Epithelial cell of esophagus (primary cell): ENCODE measurements at regions not wholly inside any gene's neighbourhood (a gene's known extent, or its start where the extent isn't known, plus 50 kb on each side); places are given as distances from the start of the nearest gene placed in this dataset.
"Not testable (repeated sequence)": the region's sequence is repeated elsewhere in the genome, so short reads cannot be mapped to it uniquely, and the experiment has no call there.

Source experiments
- DNase-seq: peaks from one replicate; pipeline ENCODE4 v3.0.0; 2010; ENCODE audit warnings: low read depth
- H3K4me3 ChIP-seq: 2 replicates; pipeline ENCODE4 v1.5.1; 2011; ENCODE audit warnings: mild to moderate bottlenecking, low read length, control low read depth
- CTCF ChIP-seq: IDR thresholded peaks from 2 replicates; pipeline ENCODE4 v1.5.1; 2011; ENCODE audit warnings: low read depth, mild to moderate bottlenecking, low read length, control low read depth, inconsistent platforms; ENCODE audit not compliant: insufficient read depth; ENCODE audit errors: missing control alignments

GRCh38 chr12:20109676-20110075, 258.7 kb upstream of the PDE3A start:
- H3K4me3 ChIP-seq = no peak overlapping the region
- no peak for TF ChIP-seq CTCF
- DNase-seq = no peak

DNA sequence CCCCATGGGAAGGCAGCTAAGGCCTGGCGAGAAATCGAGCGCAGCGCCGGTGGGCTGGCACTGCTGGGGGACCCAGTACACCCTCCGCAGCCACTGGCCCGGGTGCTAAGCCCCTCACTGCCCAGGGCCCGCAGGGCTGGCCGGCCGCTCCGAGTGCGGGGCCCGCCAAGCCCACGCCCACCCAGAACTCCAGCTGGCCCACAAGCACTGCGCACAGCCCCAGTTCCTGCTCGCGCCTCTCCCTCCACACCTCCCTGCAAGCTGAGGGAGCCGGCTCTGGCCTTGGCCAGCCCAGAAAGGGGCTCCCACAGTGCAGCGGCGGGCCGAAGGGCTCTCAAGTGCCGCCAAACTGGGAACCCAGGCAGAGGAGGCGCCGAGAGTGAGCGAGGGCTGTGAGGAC, 253.0 kb upstream of the PDE3A start:
- not testable (repeated sequence) for DNase-seq, H3K4me3 ChIP-seq

- TF ChIP-seq CTCF = no peak
- no peak for DNase-seq
- H3K4me3 ChIP-seq = no peak overlapping the region
These were observed 248.5 kb upstream of the PDE3A start for GRCh38 chr12:20119596-20120402.

- peak; percentile 1 for DNase-seq
- no peak for TF ChIP-seq CTCF
- no peak overlapping the region for H3K4me3 ChIP-seq
These were observed 248.0 kb upstream of the PDE3A start for GRCh38 chr12:20120403-20120725.

DNA sequence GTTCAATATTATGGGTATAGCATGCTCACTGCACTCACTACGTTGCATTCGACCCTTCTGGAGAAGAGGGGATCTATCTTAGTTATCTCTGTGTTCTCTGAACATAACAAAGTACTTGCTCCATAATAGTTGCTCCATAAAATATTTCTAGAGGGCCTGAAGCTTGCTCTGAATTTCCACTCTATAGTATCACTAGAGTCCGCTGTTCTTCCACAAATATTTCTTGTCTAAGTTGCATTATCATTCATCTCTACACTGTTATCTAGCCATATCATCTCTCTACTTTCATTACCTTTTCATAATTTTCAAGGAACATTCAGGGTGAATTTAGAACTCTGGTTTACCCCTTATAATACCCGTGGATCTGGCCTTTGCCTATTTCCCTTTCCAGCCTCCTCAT, 246.1 kb upstream of the PDE3A start:
- no peak overlapping the region for H3K4me3 ChIP-seq
- no peak for TF ChIP-seq CTCF
- DNase-seq = no peak

GRCh38 chr12:20123465-20123864, 244.9 kb upstream of the PDE3A start:
- H3K4me3 ChIP-seq = no peak overlapping the region
- DNase-seq = no peak
- no peak for TF ChIP-seq CTCF

- DNase-seq = no peak
- no peak for TF ChIP-seq CTCF
- no peak overlapping the region for H3K4me3 ChIP-seq
These were observed 243.0 kb upstream of the PDE3A start for GRCh38 chr12:20125276-20125798.

GRCh38 chr12:20126601-20127000, 241.7 kb upstream of the PDE3A start:
- no peak for TF ChIP-seq CTCF
- no peak for DNase-seq
- H3K4me3 ChIP-seq = no peak overlapping the region
